ENCODE measurements at regions not wholly inside any gene's neighbourhood (a gene's known extent, or its start where the extent isn't known, plus 50 kb on each side); places are given as distances from the start of the nearest gene placed in this dataset.

GRCh38 chr3:16040991-16041390, 133.5 kb upstream of the GALNT15 start:
- no peak for TF ChIP-seq CTCF (IDR thresholded peaks at IDR 0.05)
- TF ChIP-seq POLR2A (IDR thresholded peaks at IDR 0.05), result no peak

All from body of pancreas (tissue), 4 donors.